Heart right ventricle (tissue), 16 donors: ENCODE measurements at regions not wholly inside any gene's neighbourhood (a gene's known extent, or its start where the extent isn't known, plus 50 kb on each side); places are given as distances from the start of the nearest gene placed in this dataset.

Source experiments
- ATAC-seq, 8 donors: fragments of 200-7000 bp; cut with Tn5 transposase; one replicate each; pipeline ENCODE4 v1.9.1; 2020; ENCODE audit warnings: mild to moderate bottlenecking in 8 of 8, moderate library complexity in 8 of 8, moderate number of reproducible peaks in 1 of 8
- DNase-seq, 2 donors: peaks; one replicate each; pipeline ENCODE4 v3.0.0-alpha.2; 2020
- H3K27ac ChIP-seq, 10 donors: fragments of 200-600 bp; sonication (generic) in 2 of 10; one replicate each; pipeline versions ENCODE4 v1.5.0 to v1.8.0; 2020 to 2022; ENCODE audit warnings: mild to moderate bottlenecking in 3 of 10
- H3K27me3 ChIP-seq, 7 donors: fragments of 200-600 bp; one replicate each; pipeline ENCODE4 v1.8.0; 2021 to 2022; ENCODE audit warnings: mild to moderate bottlenecking in 2 of 7
- H3K36me3 ChIP-seq, 9 donors: fragments of 200-600 bp; sonication (generic) in 1 of 9; one replicate each; pipeline versions ENCODE4 v1.5.0 to v1.8.0; 2020 to 2022; ENCODE audit warnings: mild to moderate bottlenecking in 2 of 9
- H3K4me1 ChIP-seq, 9 donors: fragments of 200-600 bp; sonication (generic) in 1 of 9; one replicate each; pipeline versions ENCODE4 v1.5.0 to v1.8.0; 2020 to 2022; ENCODE audit warnings: mild to moderate bottlenecking in 4 of 9
- H3K4me3 ChIP-seq, 10 donors: fragments of 200-600 bp; sonication (generic) in 2 of 10; one replicate each; pipeline versions ENCODE4 v1.5.0 to v1.8.0; 2020 to 2022; ENCODE audit warnings: mild to moderate bottlenecking in 7 of 10, moderate library complexity in 2 of 10
- H3K9me3 ChIP-seq, 11 donors: fragments of 200-600 bp in 10 of 11; sonication (generic) in 2 of 11; one replicate each; pipeline versions ENCODE4 v1.5.0 to v1.8.0; 2013 to 2022; ENCODE audit warnings: mild to moderate bottlenecking in 2 of 11, control low read depth in 1 of 11, moderate library complexity in 1 of 11
- CTCF ChIP-seq, 9 donors: fragments of 200-600 bp; sonication (generic) in 2 of 9; IDR thresholded peaks; one replicate each; pipeline versions ENCODE4 v1.5.0 to v1.8.0; 2021 to 2022; ENCODE audit warnings: antibody characterized with exemption in 9 of 9, mild to moderate bottlenecking in 5 of 9, moderate library complexity in 1 of 9
- WGBS, 2 donors: extraction: QIAGEN DNeasy Blood & Tissue Kit; methylation state at CpG; one replicate each; pipeline ENCODE4 v1.1.7; 2013; ENCODE audit warnings: inconsistent platforms in 1 of 2; 5-methylcytosine and 5-hydroxymethylcytosine counted together
- intact Hi-C, 10 donors: fragments of 100-400 bp; cut with DNase I; formaldehyde crosslinking; loops; one replicate each; pipeline versions ENCODE4 v1.11.1 to v1.14.2; 2022
- donor health status: Arrhythmogenic right ventricular cardiomyopathy.
- donor health status: ischemic (EF 13 %, LVEDD 7.1; RV severe dilation, severe dysfunction).
- donor health status: healthy with polysubstance abuse.
- donor health status: DM: no; HTN: yes; CAD: no.
- donor health status: DM: no; HTN: no; CAD: no.
- donor health status: ischemic (EF 25% LVEDD 6.9; RV normal size, moderate dysfunction).
- donor health status: ischemic (EF 25% LVEDD 5.7; RV mildly dilated, moderate dysfunction).
- donor health status: healthy.
- donor health status: DM: yes; HTN: yes; CAD: no.
- donor health status: Ischemic cardiomyopathy.
- donor health status: ischemic (EF 35%, LVEDD 5.7; RV mildly dilated, moderate dysfunction).
- donor health status: nonischemic (EF 11% LVEDD 7.7; RV severe dilation, severe dysfunction).
- donor health status: DM: yes; HTN: yes; CAD: no.
- donor health status: PGD.
- donor health status: ischemic (EF 29% LVEDD 5.4; RV normal size, mild dysfunction).
- donor health status: nonischemic (EF 23%, LVEDD 6.1; RV moderate dilation, normal function).

DNA sequence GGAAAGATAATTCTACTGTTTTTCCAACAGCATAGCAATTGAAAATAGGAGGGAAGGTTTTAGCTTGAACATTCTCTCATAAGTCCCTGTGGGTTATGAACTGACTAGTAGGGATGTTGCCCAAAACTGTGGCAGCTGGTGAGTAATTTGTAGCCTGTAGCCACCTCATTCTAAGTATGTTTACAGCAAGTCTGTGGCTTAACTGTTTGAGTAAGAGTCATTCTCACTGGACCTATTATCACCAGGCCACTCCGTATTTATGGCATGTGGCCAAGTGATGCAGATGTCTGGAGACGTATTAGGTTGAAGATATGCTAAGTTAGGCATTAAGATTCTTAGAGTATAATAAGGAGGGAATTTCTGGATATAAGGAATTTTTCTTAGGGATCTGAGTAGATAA lies 458.3 kb downstream of the ETNK1 start:
- no peaks in the 10 kb centered on the region for H3K4me1 ChIP-seq
- intact Hi-C loops = no loop called here
- no peak for DNase-seq
- H3K36me3 ChIP-seq = no peaks in the 10 kb centered on the region
- TF ChIP-seq CTCF (IDR thresholded peaks at IDR 0.05) = no peak
- H3K27ac ChIP-seq = no peak overlapping the region
- no peaks in the 10 kb centered on the region for H3K27me3 ChIP-seq
- H3K9me3 ChIP-seq = peaks cover 0 to 7% (median 0%) of the 10 kb centered on the region in 11 donors
- no peak for ATAC-seq
- 16 to 23% methylated on average over 2 of the region's 2 CpGs for WGBS, 2 donors
- no peak overlapping the region for H3K4me3 ChIP-seq

GRCh38 chr12:23084236-23084995 lies 459.4 kb downstream of the ETNK1 start:
- no peak for DNase-seq
- ATAC-seq = no peak

GRCh38 chr12:23088594-23088993 lies 463.6 kb downstream of the ETNK1 start:
- no peak overlapping the region for H3K27ac ChIP-seq
- H3K27me3 ChIP-seq = no peaks in the 10 kb centered on the region
- no peak for ATAC-seq
- no peak for TF ChIP-seq CTCF (IDR thresholded peaks at IDR 0.05)
- no peak overlapping the region for H3K4me3 ChIP-seq
- intact Hi-C loops = no loop called here
- WGBS, 2 donors = 81 to 82% methylated on average over 1 of the region's 1 CpG
- H3K9me3 ChIP-seq = peaks cover 0 to 26% (median 0%) of the 10 kb centered on the region in 11 donors
- DNase-seq = no peak
- H3K36me3 ChIP-seq = no peaks in the 10 kb centered on the region
- H3K4me1 ChIP-seq = no peaks in the 10 kb centered on the region

More at GRCh38 chr12:23084236-23084995, 459.4 kb downstream of the ETNK1 start:
- no peak overlapping the region for H3K4me3 ChIP-seq
- no peak for TF ChIP-seq CTCF (IDR thresholded peaks at IDR 0.05)
- 80 to 87% methylated on average over 5 of the region's 5 CpGs for WGBS, 2 donors
- peaks cover 0 to 17% (median 0%) of the 10 kb centered on the region in 11 donors for H3K9me3 ChIP-seq
- no peak overlapping the region for H3K27ac ChIP-seq
- no peaks in the 10 kb centered on the region for H3K4me1 ChIP-seq
- no peaks in the 10 kb centered on the region for H3K27me3 ChIP-seq
- no peaks in the 10 kb centered on the region for H3K36me3 ChIP-seq
- intact Hi-C loops = no loop called here

- intact Hi-C loops = no loop called here
- no peak overlapping the region for H3K27ac ChIP-seq
- WGBS, 2 donors = 84 to 88% methylated on average over 2 of the region's 2 CpGs
- no peak for TF ChIP-seq CTCF (IDR thresholded peaks at IDR 0.05)
- H3K4me1 ChIP-seq = no peaks in the 10 kb centered on the region
- no peaks in the 10 kb centered on the region for H3K27me3 ChIP-seq
- peaks cover 0 to 25% (median 0%) of the 10 kb centered on the region in 11 donors for H3K9me3 ChIP-seq
- DNase-seq = no peak
- H3K36me3 ChIP-seq = no peaks in the 10 kb centered on the region
- ATAC-seq = no peak
- no peak overlapping the region for H3K4me3 ChIP-seq
These were observed 468.5 kb downstream of the ETNK1 start for GRCh38 chr12:23093488-23093887.
